Activated naive CD8-positive, alpha-beta T cell treated with anti-CD3 and anti-CD28 coated beads for 36 hours (primary cell): ENCODE measurements at regions not wholly inside any gene's neighbourhood (a gene's known extent, or its start where the extent isn't known, plus 50 kb on each side); places are given as distances from the start of the nearest gene placed in this dataset.
"Not testable (repeated sequence)": the region's sequence is repeated elsewhere in the genome, so short reads cannot be mapped to it uniquely, and the experiment has no call there.

ENCODE experiments used
- DNase-seq: peaks from one replicate; pipeline ENCODE4 v3.0.0; 2021
- H3K27ac Mint-ChIP-seq: one replicate; pipeline ENCODE4 v1.8.0; 2022; ENCODE audit warnings: mild to moderate bottlenecking, moderate library complexity, mixed read lengths
- H3K27me3 Mint-ChIP-seq: one replicate; pipeline ENCODE4 v1.8.0; 2022; ENCODE audit warnings: mild to moderate bottlenecking, mixed read lengths
- H3K36me3 Mint-ChIP-seq: one replicate; pipeline ENCODE4 v1.8.0; 2021; ENCODE audit warnings: mild to moderate bottlenecking, mixed read lengths
- H3K4me1 Mint-ChIP-seq: one replicate; pipeline ENCODE4 v1.8.0; 2021; ENCODE audit warnings: mixed read lengths
- H3K4me3 Mint-ChIP-seq: one replicate; pipeline ENCODE4 v1.8.0; 2022; ENCODE audit warnings: mild to moderate bottlenecking, moderate library complexity, mixed read lengths
- H3K9me3 Mint-ChIP-seq: one replicate; pipeline ENCODE4 v1.8.0; 2022; ENCODE audit warnings: mixed read lengths

- not testable (repeated sequence) for H3K4me3 Mint-ChIP-seq, H3K36me3 Mint-ChIP-seq, H3K4me1 Mint-ChIP-seq, H3K27ac Mint-ChIP-seq, H3K27me3 Mint-ChIP-seq, H3K9me3 Mint-ChIP-seq, DNase-seq
Measured at GRCh38 chr9:41839786-41840185, 289.4 kb downstream of the CNTNAP3B start.

GRCh38 chr9:41838953-41839352 lies 290.3 kb downstream of the CNTNAP3B start:
- H3K36me3 Mint-ChIP-seq, H3K27ac Mint-ChIP-seq, H3K27me3 Mint-ChIP-seq: not testable (repeated sequence)

GRCh38 chr9:41838562-41838851 lies 290.7 kb downstream of the CNTNAP3B start:
- DNase-seq, H3K4me1 Mint-ChIP-seq, H3K27ac Mint-ChIP-seq, H3K27me3 Mint-ChIP-seq, H3K36me3 Mint-ChIP-seq, H3K9me3 Mint-ChIP-seq, H3K4me3 Mint-ChIP-seq: not testable (repeated sequence)

More at GRCh38 chr9:41838953-41839352, 290.3 kb downstream of the CNTNAP3B start:
- H3K4me3 Mint-ChIP-seq, H3K4me1 Mint-ChIP-seq, H3K9me3 Mint-ChIP-seq, DNase-seq: not testable (repeated sequence)

GRCh38 chr9:41837684-41838561 lies 291.3 kb downstream of the CNTNAP3B start:
- not testable (repeated sequence) for H3K36me3 Mint-ChIP-seq, H3K27me3 Mint-ChIP-seq, H3K4me1 Mint-ChIP-seq, H3K9me3 Mint-ChIP-seq, H3K27ac Mint-ChIP-seq, DNase-seq, H3K4me3 Mint-ChIP-seq

GRCh38 chr9:41833108-41833507 lies 296.1 kb downstream of the CNTNAP3B start:
- not testable (repeated sequence) for H3K4me3 Mint-ChIP-seq, H3K9me3 Mint-ChIP-seq, H3K27me3 Mint-ChIP-seq, H3K4me1 Mint-ChIP-seq, H3K27ac Mint-ChIP-seq, H3K36me3 Mint-ChIP-seq, DNase-seq

- not testable (repeated sequence) for H3K36me3 Mint-ChIP-seq, DNase-seq, H3K27me3 Mint-ChIP-seq, H3K4me3 Mint-ChIP-seq, H3K27ac Mint-ChIP-seq, H3K9me3 Mint-ChIP-seq, H3K4me1 Mint-ChIP-seq
Measured at GRCh38 chr9:41824723-41825122, 304.5 kb downstream of the CNTNAP3B start.

GRCh38 chr9:41802706-41803105 lies 326.5 kb downstream of the CNTNAP3B start:
- not testable (repeated sequence) for DNase-seq, H3K36me3 Mint-ChIP-seq, H3K27ac Mint-ChIP-seq, H3K4me1 Mint-ChIP-seq, H3K27me3 Mint-ChIP-seq, H3K4me3 Mint-ChIP-seq, H3K9me3 Mint-ChIP-seq

- not testable (repeated sequence) for H3K27me3 Mint-ChIP-seq, H3K4me1 Mint-ChIP-seq, DNase-seq, H3K4me3 Mint-ChIP-seq, H3K27ac Mint-ChIP-seq, H3K9me3 Mint-ChIP-seq, H3K36me3 Mint-ChIP-seq
Measured at GRCh38 chr9:41798684-41799083, 330.5 kb downstream of the CNTNAP3B start.

GRCh38 chr9:41790719-41791363 lies 338.4 kb downstream of the CNTNAP3B start:
- H3K36me3 Mint-ChIP-seq, DNase-seq, H3K4me3 Mint-ChIP-seq, H3K27me3 Mint-ChIP-seq, H3K27ac Mint-ChIP-seq, H3K4me1 Mint-ChIP-seq, H3K9me3 Mint-ChIP-seq: not testable (repeated sequence)

- H3K9me3 Mint-ChIP-seq, H3K36me3 Mint-ChIP-seq, H3K27me3 Mint-ChIP-seq, H3K4me3 Mint-ChIP-seq, H3K27ac Mint-ChIP-seq, DNase-seq, H3K4me1 Mint-ChIP-seq: not testable (repeated sequence)
Measured at GRCh38 chr9:41790007-41790406, 339.2 kb downstream of the CNTNAP3B start.

- not testable (repeated sequence) for H3K9me3 Mint-ChIP-seq, H3K36me3 Mint-ChIP-seq, H3K4me3 Mint-ChIP-seq, H3K27ac Mint-ChIP-seq, DNase-seq, H3K4me1 Mint-ChIP-seq, H3K27me3 Mint-ChIP-seq
Measured at GRCh38 chr9:41789387-41789786, 339.8 kb downstream of the CNTNAP3B start.

GRCh38 chr9:41787951-41788350 lies 341.3 kb downstream of the CNTNAP3B start:
- not testable (repeated sequence) for H3K9me3 Mint-ChIP-seq, DNase-seq, H3K4me3 Mint-ChIP-seq, H3K27ac Mint-ChIP-seq, H3K4me1 Mint-ChIP-seq, H3K36me3 Mint-ChIP-seq, H3K27me3 Mint-ChIP-seq

- not testable (repeated sequence) for H3K4me1 Mint-ChIP-seq, H3K4me3 Mint-ChIP-seq, H3K27ac Mint-ChIP-seq, H3K9me3 Mint-ChIP-seq, H3K27me3 Mint-ChIP-seq, H3K36me3 Mint-ChIP-seq, DNase-seq
Measured at GRCh38 chr9:41787270-41787669, 342.0 kb downstream of the CNTNAP3B start.

GRCh38 chr9:41784006-41784405 lies 345.2 kb downstream of the CNTNAP3B start:
- H3K9me3 Mint-ChIP-seq, DNase-seq, H3K27me3 Mint-ChIP-seq, H3K4me3 Mint-ChIP-seq, H3K27ac Mint-ChIP-seq, H3K36me3 Mint-ChIP-seq, H3K4me1 Mint-ChIP-seq: not testable (repeated sequence)

- H3K4me1 Mint-ChIP-seq, DNase-seq, H3K27ac Mint-ChIP-seq, H3K27me3 Mint-ChIP-seq, H3K9me3 Mint-ChIP-seq, H3K36me3 Mint-ChIP-seq, H3K4me3 Mint-ChIP-seq: not testable (repeated sequence)
Measured at GRCh38 chr9:41783070-41783810, 346.0 kb downstream of the CNTNAP3B start.

- H3K9me3 Mint-ChIP-seq, H3K27ac Mint-ChIP-seq, H3K36me3 Mint-ChIP-seq, H3K4me1 Mint-ChIP-seq, H3K4me3 Mint-ChIP-seq, DNase-seq, H3K27me3 Mint-ChIP-seq: not testable (repeated sequence)
Measured at GRCh38 chr9:41781899-41782298, 347.3 kb downstream of the CNTNAP3B start.
